WTC11 (cell line): ENCODE measurements at regions not wholly inside any gene's neighbourhood (a gene's known extent, or its start where the extent isn't known, plus 50 kb on each side); places are given as distances from the start of the nearest gene placed in this dataset.

Experiments
- ATAC-seq: fragments of 200-7000 bp; cut with Tn5 transposase; 2 replicates; pipeline ENCODE4 v1.10.0; 2021; ENCODE audit warnings: mild to moderate bottlenecking, moderate library complexity
- CTCF ChIA-PET: fragments of 300-600 bp; sonication (Branson Sonifier 250); formaldehyde crosslinking; loops from one replicate; lab custom pipeline; 2021; ENCODE audit warnings: antibody characterized with exemption; lab: Charles Lee
- POLR2A ChIA-PET: fragments of 350-600 bp; sonication (Branson Sonifier 250); formaldehyde crosslinking; loops from one replicate; lab custom pipeline; 2021; ENCODE audit warnings: antibody characterized with exemption; lab: Charles Lee
- DNase-seq: peaks from one replicate; pipeline ENCODE4 v3.0.0; 2021; ENCODE audit warnings: low spot score
- H3K27ac Mint-ChIP-seq: 2 replicates; pipeline ENCODE4 v1.8.0; 2021; ENCODE audit warnings: mixed read lengths
- H3K27me3 Mint-ChIP-seq: 2 replicates; pipeline ENCODE4 v1.8.0; 2021; ENCODE audit warnings: low read depth, mild to moderate bottlenecking, moderate library complexity, mixed read lengths
- H3K36me3 Mint-ChIP-seq: 2 replicates; pipeline ENCODE4 v1.8.0; 2021; ENCODE audit warnings: mixed read lengths
- H3K4me1 Mint-ChIP-seq: 2 replicates; pipeline ENCODE4 v1.8.0; 2022; ENCODE audit warnings: mixed read lengths
- H3K4me3 Mint-ChIP-seq: 2 replicates; pipeline ENCODE4 v1.8.0; 2021; ENCODE audit warnings: mild to moderate bottlenecking, moderate library complexity, mixed read lengths
- H3K9me3 Mint-ChIP-seq: 2 replicates; pipeline ENCODE4 v1.8.0; 2021; ENCODE audit warnings: mixed read lengths
- CREB1 ChIP-seq: sonication (generic); formaldehyde crosslinking; IDR thresholded peaks from 2 replicates; pipeline ENCODE4 v1.8.0; 2023; ENCODE audit warnings: mild to moderate bottlenecking, missing genetic modification reagents
- EMX1 ChIP-seq: fragments of 250-450 bp; sonication (Bioruptor Pico); IDR thresholded peaks from 2 replicates; pipeline ENCODE4 v1.8.0; 2021; ENCODE audit warnings: mild to moderate bottlenecking
- ESRRA ChIP-seq: sonication (generic); formaldehyde crosslinking; IDR thresholded peaks from 2 replicates; pipeline ENCODE4 v1.8.1; 2022; ENCODE audit warnings: mild to moderate bottlenecking, missing genetic modification reagents, borderline replicate concordance
- FOXK1 ChIP-seq: sonication (generic); formaldehyde crosslinking; IDR thresholded peaks from 2 replicates; pipeline ENCODE4 v1.8.0; 2022; ENCODE audit warnings: mild to moderate bottlenecking, moderate library complexity, missing genetic modification reagents
- JAZF1 ChIP-seq: fragments of 250-450 bp; sonication (Bioruptor Pico); IDR thresholded peaks from 2 replicates; pipeline ENCODE4 v1.9.0; 2021; ENCODE audit warnings: moderate library complexity, mild to moderate bottlenecking, inconsistent platforms
- NFYB ChIP-seq: sonication (generic); formaldehyde crosslinking; conservative IDR thresholded peaks from 2 replicates; pipeline ENCODE4 v1.8.0; 2022; ENCODE audit warnings: low read depth, missing genetic modification reagents
- NR2C2 ChIP-seq: sonication (generic); formaldehyde crosslinking; IDR thresholded peaks from 2 replicates; pipeline ENCODE4 v1.8.0; 2022; ENCODE audit warnings: mild to moderate bottlenecking, missing genetic modification reagents
- NR3C1 ChIP-seq: sonication (generic); formaldehyde crosslinking; conservative IDR thresholded peaks from 2 replicates; pipeline ENCODE4 v1.8.1; 2023; ENCODE audit warnings: low read depth, mild to moderate bottlenecking, missing genetic modification reagents
- RELA ChIP-seq: sonication (generic); formaldehyde crosslinking; IDR thresholded peaks from 2 replicates; pipeline ENCODE4 v1.8.1; 2022; ENCODE audit warnings: missing genetic modification reagents, mild to moderate bottlenecking, borderline replicate concordance
- ZNF121 ChIP-seq: sonication (generic); formaldehyde crosslinking; IDR thresholded peaks from 2 replicates; pipeline ENCODE4 v1.8.0; 2023; ENCODE audit warnings: missing genetic modification reagents
- ZNF138 ChIP-seq: sonication (generic); formaldehyde crosslinking; conservative IDR thresholded peaks from 2 replicates; pipeline ENCODE4 v1.8.1; 2022; ENCODE audit warnings: mild to moderate bottlenecking, moderate library complexity, missing genetic modification reagents
- ZNF317 ChIP-seq: sonication (generic); formaldehyde crosslinking; IDR thresholded peaks from 2 replicates; pipeline ENCODE4 v1.8.1; 2023; ENCODE audit warnings: low read depth, mild to moderate bottlenecking, moderate library complexity, missing genetic modification reagents, borderline replicate concordance
- TF ChIP-seq, protein P1 (sequence below): fragments of 250-450 bp; sonication (Bioruptor Pico); IDR thresholded peaks from 2 replicates; pipeline ENCODE4 v1.9.0; 2021; ENCODE audit warnings: mild to moderate bottlenecking, borderline replicate concordance
- TF ChIP-seq, protein P2 (sequence below): fragments of 200-600 bp; IDR thresholded peaks from 2 replicates; pipeline ENCODE4 v1.8.0; 2022; ENCODE audit warnings: antibody characterized with exemption
- TF ChIP-seq, protein P3 (sequence below): sonication (generic); formaldehyde crosslinking; IDR thresholded peaks from 2 replicates; pipeline ENCODE4 v1.8.1; 2022; ENCODE audit warnings: low read depth, mild to moderate bottlenecking, moderate library complexity, missing genetic modification reagents, borderline replicate concordance
- TF ChIP-seq, protein P4 (sequence below): sonication (generic); formaldehyde crosslinking; IDR thresholded peaks from 2 replicates; pipeline ENCODE4 v1.8.0; 2023; ENCODE audit warnings: missing genetic modification reagents, mild to moderate bottlenecking, borderline replicate concordance
- TF ChIP-seq, protein P5 (sequence below): sonication (generic); formaldehyde crosslinking; IDR thresholded peaks from 2 replicates; pipeline ENCODE4 v1.8.1; 2022; ENCODE audit warnings: low read depth, missing genetic modification reagents, borderline replicate concordance
- TF ChIP-seq, protein P6 (sequence below): sonication (generic); formaldehyde crosslinking; IDR thresholded peaks from 2 replicates; pipeline ENCODE4 v1.8.0; 2022; ENCODE audit warnings: mild to moderate bottlenecking, missing genetic modification reagents
- TF ChIP-seq, protein P7 (sequence below): sonication (generic); formaldehyde crosslinking; IDR thresholded peaks from 2 replicates; pipeline ENCODE4 v1.8.0; 2023; ENCODE audit warnings: mild to moderate bottlenecking, missing genetic modification reagents

DNA sequence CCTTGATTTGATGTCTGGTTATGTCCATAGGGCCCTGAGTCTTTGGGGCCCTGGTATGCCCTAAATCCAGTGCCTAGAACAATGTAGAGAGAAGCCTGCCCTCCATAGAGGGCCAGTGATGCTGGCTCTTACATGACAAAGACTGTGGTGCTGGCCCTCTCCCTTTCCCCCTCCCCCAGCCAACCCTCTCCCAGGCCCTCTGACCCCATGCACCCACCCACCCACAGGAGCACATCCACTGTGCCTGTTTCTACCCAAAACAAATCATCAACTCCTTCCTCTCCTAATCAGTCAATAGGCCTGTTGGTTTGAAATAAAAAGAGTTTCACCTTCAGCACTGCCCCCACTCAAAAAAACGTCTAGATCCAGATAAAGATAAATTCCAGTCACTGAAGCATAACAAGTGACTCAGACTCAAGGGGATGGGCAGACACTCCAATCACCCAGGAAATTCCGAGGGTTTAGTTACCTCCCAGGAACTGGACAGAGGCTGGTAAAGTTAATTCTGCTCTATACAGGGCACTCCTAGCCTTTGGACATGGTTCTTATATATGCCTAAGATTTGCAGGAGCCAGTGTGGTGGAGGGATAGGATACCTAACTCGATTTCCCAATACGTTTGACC lies 144.8 kb upstream of the VANGL1 start:
- POLR2A ChIA-PET: no interaction called here

More for the DNA sequence above, 144.8 kb upstream of the VANGL1 start:
- H3K9me3 Mint-ChIP-seq: no peaks in the 10 kb centered on the region; the same call in 1 of the 2 replicates
- ATAC-seq (no peak), DNase-seq (no peak)
- H3K27ac Mint-ChIP-seq: no peak overlapping the region
- TF ChIP-seq JAZF1: no peak
- TF ChIP-seq, protein P1, sequence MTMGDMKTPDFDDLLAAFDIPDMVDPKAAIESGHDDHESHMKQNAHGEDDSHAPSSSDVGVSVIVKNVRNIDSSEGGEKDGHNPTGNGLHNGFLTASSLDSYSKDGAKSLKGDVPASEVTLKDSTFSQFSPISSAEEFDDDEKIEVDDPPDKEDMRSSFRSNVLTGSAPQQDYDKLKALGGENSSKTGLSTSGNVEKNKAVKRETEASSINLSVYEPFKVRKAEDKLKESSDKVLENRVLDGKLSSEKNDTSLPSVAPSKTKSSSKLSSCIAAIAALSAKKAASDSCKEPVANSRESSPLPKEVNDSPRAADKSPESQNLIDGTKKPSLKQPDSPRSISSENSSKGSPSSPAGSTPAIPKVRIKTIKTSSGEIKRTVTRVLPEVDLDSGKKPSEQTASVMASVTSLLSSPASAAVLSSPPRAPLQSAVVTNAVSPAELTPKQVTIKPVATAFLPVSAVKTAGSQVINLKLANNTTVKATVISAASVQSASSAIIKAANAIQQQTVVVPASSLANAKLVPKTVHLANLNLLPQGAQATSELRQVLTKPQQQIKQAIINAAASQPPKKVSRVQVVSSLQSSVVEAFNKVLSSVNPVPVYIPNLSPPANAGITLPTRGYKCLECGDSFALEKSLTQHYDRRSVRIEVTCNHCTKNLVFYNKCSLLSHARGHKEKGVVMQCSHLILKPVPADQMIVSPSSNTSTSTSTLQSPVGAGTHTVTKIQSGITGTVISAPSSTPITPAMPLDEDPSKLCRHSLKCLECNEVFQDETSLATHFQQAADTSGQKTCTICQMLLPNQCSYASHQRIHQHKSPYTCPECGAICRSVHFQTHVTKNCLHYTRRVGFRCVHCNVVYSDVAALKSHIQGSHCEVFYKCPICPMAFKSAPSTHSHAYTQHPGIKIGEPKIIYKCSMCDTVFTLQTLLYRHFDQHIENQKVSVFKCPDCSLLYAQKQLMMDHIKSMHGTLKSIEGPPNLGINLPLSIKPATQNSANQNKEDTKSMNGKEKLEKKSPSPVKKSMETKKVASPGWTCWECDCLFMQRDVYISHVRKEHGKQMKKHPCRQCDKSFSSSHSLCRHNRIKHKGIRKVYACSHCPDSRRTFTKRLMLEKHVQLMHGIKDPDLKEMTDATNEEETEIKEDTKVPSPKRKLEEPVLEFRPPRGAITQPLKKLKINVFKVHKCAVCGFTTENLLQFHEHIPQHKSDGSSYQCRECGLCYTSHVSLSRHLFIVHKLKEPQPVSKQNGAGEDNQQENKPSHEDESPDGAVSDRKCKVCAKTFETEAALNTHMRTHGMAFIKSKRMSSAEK (CRISPR knock-in tag): no peak
- TF ChIP-seq, protein P2, sequence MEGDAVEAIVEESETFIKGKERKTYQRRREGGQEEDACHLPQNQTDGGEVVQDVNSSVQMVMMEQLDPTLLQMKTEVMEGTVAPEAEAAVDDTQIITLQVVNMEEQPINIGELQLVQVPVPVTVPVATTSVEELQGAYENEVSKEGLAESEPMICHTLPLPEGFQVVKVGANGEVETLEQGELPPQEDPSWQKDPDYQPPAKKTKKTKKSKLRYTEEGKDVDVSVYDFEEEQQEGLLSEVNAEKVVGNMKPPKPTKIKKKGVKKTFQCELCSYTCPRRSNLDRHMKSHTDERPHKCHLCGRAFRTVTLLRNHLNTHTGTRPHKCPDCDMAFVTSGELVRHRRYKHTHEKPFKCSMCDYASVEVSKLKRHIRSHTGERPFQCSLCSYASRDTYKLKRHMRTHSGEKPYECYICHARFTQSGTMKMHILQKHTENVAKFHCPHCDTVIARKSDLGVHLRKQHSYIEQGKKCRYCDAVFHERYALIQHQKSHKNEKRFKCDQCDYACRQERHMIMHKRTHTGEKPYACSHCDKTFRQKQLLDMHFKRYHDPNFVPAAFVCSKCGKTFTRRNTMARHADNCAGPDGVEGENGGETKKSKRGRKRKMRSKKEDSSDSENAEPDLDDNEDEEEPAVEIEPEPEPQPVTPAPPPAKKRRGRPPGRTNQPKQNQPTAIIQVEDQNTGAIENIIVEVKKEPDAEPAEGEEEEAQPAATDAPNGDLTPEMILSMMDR: no peak
- no peak for TF ChIP-seq NFYB
- TF ChIP-seq FOXK1 (CRISPR knock-in tag): no peak
- TF ChIP-seq ESRRA: no peak
- TF ChIP-seq ZNF138 (CRISPR knock-in tag): no peak
- no peak for TF ChIP-seq NR3C1 (CRISPR knock-in tag)
- TF ChIP-seq CREB1: no peak
- TF ChIP-seq, protein P3, sequence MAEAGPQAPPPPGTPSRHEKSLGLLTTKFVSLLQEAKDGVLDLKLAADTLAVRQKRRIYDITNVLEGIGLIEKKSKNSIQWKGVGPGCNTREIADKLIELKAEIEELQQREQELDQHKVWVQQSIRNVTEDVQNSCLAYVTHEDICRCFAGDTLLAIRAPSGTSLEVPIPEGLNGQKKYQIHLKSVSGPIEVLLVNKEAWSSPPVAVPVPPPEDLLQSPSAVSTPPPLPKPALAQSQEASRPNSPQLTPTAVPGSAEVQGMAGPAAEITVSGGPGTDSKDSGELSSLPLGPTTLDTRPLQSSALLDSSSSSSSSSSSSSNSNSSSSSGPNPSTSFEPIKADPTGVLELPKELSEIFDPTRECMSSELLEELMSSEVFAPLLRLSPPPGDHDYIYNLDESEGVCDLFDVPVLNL (CRISPR knock-in tag): no peak
- TF ChIP-seq, protein P4, sequence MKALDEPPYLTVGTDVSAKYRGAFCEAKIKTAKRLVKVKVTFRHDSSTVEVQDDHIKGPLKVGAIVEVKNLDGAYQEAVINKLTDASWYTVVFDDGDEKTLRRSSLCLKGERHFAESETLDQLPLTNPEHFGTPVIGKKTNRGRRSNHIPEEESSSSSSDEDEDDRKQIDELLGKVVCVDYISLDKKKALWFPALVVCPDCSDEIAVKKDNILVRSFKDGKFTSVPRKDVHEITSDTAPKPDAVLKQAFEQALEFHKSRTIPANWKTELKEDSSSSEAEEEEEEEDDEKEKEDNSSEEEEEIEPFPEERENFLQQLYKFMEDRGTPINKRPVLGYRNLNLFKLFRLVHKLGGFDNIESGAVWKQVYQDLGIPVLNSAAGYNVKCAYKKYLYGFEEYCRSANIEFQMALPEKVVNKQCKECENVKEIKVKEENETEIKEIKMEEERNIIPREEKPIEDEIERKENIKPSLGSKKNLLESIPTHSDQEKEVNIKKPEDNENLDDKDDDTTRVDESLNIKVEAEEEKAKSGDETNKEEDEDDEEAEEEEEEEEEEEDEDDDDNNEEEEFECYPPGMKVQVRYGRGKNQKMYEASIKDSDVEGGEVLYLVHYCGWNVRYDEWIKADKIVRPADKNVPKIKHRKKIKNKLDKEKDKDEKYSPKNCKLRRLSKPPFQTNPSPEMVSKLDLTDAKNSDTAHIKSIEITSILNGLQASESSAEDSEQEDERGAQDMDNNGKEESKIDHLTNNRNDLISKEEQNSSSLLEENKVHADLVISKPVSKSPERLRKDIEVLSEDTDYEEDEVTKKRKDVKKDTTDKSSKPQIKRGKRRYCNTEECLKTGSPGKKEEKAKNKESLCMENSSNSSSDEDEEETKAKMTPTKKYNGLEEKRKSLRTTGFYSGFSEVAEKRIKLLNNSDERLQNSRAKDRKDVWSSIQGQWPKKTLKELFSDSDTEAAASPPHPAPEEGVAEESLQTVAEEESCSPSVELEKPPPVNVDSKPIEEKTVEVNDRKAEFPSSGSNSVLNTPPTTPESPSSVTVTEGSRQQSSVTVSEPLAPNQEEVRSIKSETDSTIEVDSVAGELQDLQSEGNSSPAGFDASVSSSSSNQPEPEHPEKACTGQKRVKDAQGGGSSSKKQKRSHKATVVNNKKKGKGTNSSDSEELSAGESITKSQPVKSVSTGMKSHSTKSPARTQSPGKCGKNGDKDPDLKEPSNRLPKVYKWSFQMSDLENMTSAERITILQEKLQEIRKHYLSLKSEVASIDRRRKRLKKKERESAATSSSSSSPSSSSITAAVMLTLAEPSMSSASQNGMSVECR (CRISPR knock-in tag): no peak
- TF ChIP-seq RELA (CRISPR knock-in tag): no peak
- no peak for TF ChIP-seq ZNF317 (CRISPR knock-in tag)
- TF ChIP-seq NR2C2 (CRISPR knock-in tag): no peak
- no peak for TF ChIP-seq ZNF121
- no peak for TF ChIP-seq EMX1 (CRISPR knock-in tag)
- TF ChIP-seq, protein P5, sequence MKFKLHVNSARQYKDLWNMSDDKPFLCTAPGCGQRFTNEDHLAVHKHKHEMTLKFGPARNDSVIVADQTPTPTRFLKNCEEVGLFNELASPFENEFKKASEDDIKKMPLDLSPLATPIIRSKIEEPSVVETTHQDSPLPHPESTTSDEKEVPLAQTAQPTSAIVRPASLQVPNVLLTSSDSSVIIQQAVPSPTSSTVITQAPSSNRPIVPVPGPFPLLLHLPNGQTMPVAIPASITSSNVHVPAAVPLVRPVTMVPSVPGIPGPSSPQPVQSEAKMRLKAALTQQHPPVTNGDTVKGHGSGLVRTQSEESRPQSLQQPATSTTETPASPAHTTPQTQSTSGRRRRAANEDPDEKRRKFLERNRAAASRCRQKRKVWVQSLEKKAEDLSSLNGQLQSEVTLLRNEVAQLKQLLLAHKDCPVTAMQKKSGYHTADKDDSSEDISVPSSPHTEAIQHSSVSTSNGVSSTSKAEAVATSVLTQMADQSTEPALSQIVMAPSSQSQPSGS (CRISPR knock-in tag): no peak
- TF ChIP-seq, protein P6, sequence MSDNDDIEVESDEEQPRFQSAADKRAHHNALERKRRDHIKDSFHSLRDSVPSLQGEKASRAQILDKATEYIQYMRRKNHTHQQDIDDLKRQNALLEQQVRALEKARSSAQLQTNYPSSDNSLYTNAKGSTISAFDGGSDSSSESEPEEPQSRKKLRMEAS (CRISPR knock-in tag): no peak
- TF ChIP-seq, protein P7, sequence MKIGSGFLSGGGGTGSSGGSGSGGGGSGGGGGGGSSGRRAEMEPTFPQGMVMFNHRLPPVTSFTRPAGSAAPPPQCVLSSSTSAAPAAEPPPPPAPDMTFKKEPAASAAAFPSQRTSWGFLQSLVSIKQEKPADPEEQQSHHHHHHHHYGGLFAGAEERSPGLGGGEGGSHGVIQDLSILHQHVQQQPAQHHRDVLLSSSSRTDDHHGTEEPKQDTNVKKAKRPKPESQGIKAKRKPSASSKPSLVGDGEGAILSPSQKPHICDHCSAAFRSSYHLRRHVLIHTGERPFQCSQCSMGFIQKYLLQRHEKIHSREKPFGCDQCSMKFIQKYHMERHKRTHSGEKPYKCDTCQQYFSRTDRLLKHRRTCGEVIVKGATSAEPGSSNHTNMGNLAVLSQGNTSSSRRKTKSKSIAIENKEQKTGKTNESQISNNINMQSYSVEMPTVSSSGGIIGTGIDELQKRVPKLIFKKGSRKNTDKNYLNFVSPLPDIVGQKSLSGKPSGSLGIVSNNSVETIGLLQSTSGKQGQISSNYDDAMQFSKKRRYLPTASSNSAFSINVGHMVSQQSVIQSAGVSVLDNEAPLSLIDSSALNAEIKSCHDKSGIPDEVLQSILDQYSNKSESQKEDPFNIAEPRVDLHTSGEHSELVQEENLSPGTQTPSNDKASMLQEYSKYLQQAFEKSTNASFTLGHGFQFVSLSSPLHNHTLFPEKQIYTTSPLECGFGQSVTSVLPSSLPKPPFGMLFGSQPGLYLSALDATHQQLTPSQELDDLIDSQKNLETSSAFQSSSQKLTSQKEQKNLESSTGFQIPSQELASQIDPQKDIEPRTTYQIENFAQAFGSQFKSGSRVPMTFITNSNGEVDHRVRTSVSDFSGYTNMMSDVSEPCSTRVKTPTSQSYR: no peak
- no peak overlapping the region for H3K4me3 Mint-ChIP-seq
- no peaks in the 10 kb centered on the region for H3K36me3 Mint-ChIP-seq
- H3K4me1 Mint-ChIP-seq: peaks cover 10% of the 10 kb centered on the region
- no peaks in the 10 kb centered on the region for H3K27me3 Mint-ChIP-seq
- CTCF ChIA-PET: no interaction called here
